Breast epithelium (tissue), 4 donors: ENCODE measurements at regions not wholly inside any gene's neighbourhood (a gene's known extent, or its start where the extent isn't known, plus 50 kb on each side); places are given as distances from the start of the nearest gene placed in this dataset.

Experiments
- DNase-seq, 2 donors: peaks; one replicate each; pipeline ENCODE4 v3.0.0-alpha.2; 2019; ENCODE audit warnings: low spot score in 2 of 2
- H3K27ac ChIP-seq, 2 donors: fragments of 200-600 bp; sonication (generic) in 1 of 2; one replicate each; pipeline ENCODE4 v1.5.1; 2016 to 2019; ENCODE audit warnings: mild to moderate bottlenecking in 1 of 2
- H3K27me3 ChIP-seq, 2 donors: fragments of 200-600 bp; sonication (generic) in 1 of 2; one replicate each; pipeline versions ENCODE4 v1.5.1 to v1.6.0; 2017 to 2019; ENCODE audit warnings: control low read depth in 1 of 2, mild to moderate bottlenecking in 1 of 2
- H3K36me3 ChIP-seq: fragments of 200-600 bp; one replicate; pipeline ENCODE4 v1.5.1; 2019
- H3K4me1 ChIP-seq, 2 donors: fragments of 200-600 bp; sonication (generic); one replicate each; pipeline ENCODE4 v1.5.1; 2016 to 2019; ENCODE audit warnings: control low read depth in 1 of 2
- H3K4me3 ChIP-seq, 3 donors: fragments of 200-600 bp; sonication (generic); 1 replicate in 2 of 3; 2 replicates in 1 of 3; pipeline ENCODE4 v1.5.1; 2016 to 2019; ENCODE audit warnings: mild to moderate bottlenecking in 3 of 3, moderate library complexity in 2 of 3
- H3K9me3 ChIP-seq, 2 donors: fragments of 200-600 bp; sonication (generic) in 1 of 2; one replicate each; pipeline ENCODE4 v1.5.1; 2016 to 2019; ENCODE audit warnings: control low read depth in 1 of 2
- CTCF ChIP-seq, 3 donors: fragments of 450-650 bp; IDR thresholded peaks; one replicate each; pipeline ENCODE4 v1.5.1; 2016 to 2017; ENCODE audit warnings: antibody characterized with exemption in 3 of 3, mild to moderate bottlenecking in 3 of 3, moderate library complexity in 3 of 3
- POLR2A ChIP-seq: fragments of 450-650 bp; IDR thresholded peaks from one replicate; pipeline ENCODE4 v1.6.1; 2016; ENCODE audit warnings: antibody characterized with exemption, mild to moderate bottlenecking, moderate library complexity
- POLR2AphosphoS5 ChIP-seq, 3 donors: sonication (generic); formaldehyde crosslinking; IDR thresholded peaks; one replicate each; pipeline ENCODE4 v1.6.1; 2017; ENCODE audit warnings: antibody characterized with exemption in 3 of 3
- intact Hi-C: fragments of 100-400 bp; cut with DNase I; formaldehyde crosslinking; loops from one replicate; pipeline ENCODE4 v1.15.1; 2023; ENCODE audit warnings: low total_unique reads

GRCh38 chr10:105758209-105758998 is 1117.3 kb downstream of the SORCS3 start:
- intact Hi-C loops, result no loop called here
- TF ChIP-seq CTCF (IDR thresholded peaks at IDR 0.05) (no peak), POLR2A (no peak), POLR2AphosphoS5 (IDR thresholded peaks at IDR 0.05) (no peak)
- Histone ChIP-seq H3K36me3 (no peaks in the 10 kb centered on the region), H3K27me3 (no peaks in the 10 kb centered on the region), H3K27ac (no peak overlapping the region), H3K4me3 (no peak overlapping the region), H3K4me1 (no peaks in the 10 kb centered on the region), H3K9me3 (no peaks in the 10 kb centered on the region)
- DNase-seq, result no peak

- H3K9me3 ChIP-seq, result no peaks in the 10 kb centered on the region
- H3K36me3 ChIP-seq, result no peaks in the 10 kb centered on the region
- TF ChIP-seq CTCF (IDR thresholded peaks at IDR 0.05), result no peak
- no peak for TF ChIP-seq POLR2A
- no peak for TF ChIP-seq POLR2AphosphoS5 (IDR thresholded peaks at IDR 0.05)
- no peak overlapping the region for H3K27ac ChIP-seq
- no peak overlapping the region for H3K4me3 ChIP-seq
- H3K4me1 ChIP-seq, result no peaks in the 10 kb centered on the region
- no peak for DNase-seq
- no peaks in the 10 kb centered on the region for H3K27me3 ChIP-seq
- intact Hi-C loops, result no loop called here
These were observed 1116.2 kb downstream of the SORCS3 start for GRCh38 chr10:105757302-105757701.

GRCh38 chr10:105756386-105756785 is 1115.3 kb downstream of the SORCS3 start:
- no peak for DNase-seq
- Histone ChIP-seq H3K27ac (no peak overlapping the region), H3K4me3 (no peak overlapping the region), H3K36me3 (no peaks in the 10 kb centered on the region), H3K27me3 (no peaks in the 10 kb centered on the region), H3K9me3 (no peaks in the 10 kb centered on the region), H3K4me1 (no peaks in the 10 kb centered on the region)
- TF ChIP-seq POLR2A, result no peak
- TF ChIP-seq POLR2AphosphoS5 (IDR thresholded peaks at IDR 0.05), result no peak
- no peak for TF ChIP-seq CTCF (IDR thresholded peaks at IDR 0.05)
- intact Hi-C loops, result no loop called here

GRCh38 chr10:105751688-105752087 is 1110.6 kb downstream of the SORCS3 start:
- Histone ChIP-seq H3K36me3 (no peaks in the 10 kb centered on the region), H3K9me3 (no peaks in the 10 kb centered on the region), H3K27ac (no peak overlapping the region), H3K27me3 (no peaks in the 10 kb centered on the region), H3K4me1 (no peaks in the 10 kb centered on the region), H3K4me3 (no peak overlapping the region)
- intact Hi-C loops, result no loop called here
- DNase-seq, result no peak
- TF ChIP-seq CTCF (IDR thresholded peaks at IDR 0.05) (no peak), POLR2AphosphoS5 (IDR thresholded peaks at IDR 0.05) (no peak), POLR2A (no peak)

GRCh38 chr10:105745596-105746148 is 1104.6 kb downstream of the SORCS3 start:
- no peak for DNase-seq
- intact Hi-C loops, result no loop called here
- no peak for TF ChIP-seq POLR2A
- TF ChIP-seq CTCF (IDR thresholded peaks at IDR 0.05), result no peak
- no peak for TF ChIP-seq POLR2AphosphoS5 (IDR thresholded peaks at IDR 0.05)

More at GRCh38 chr10:105745596-105746148, 1104.6 kb downstream of the SORCS3 start:
- no peak overlapping the region for H3K4me3 ChIP-seq
- no peaks in the 10 kb centered on the region for H3K9me3 ChIP-seq
- no peaks in the 10 kb centered on the region for H3K27me3 ChIP-seq
- no peak overlapping the region for H3K27ac ChIP-seq
- peaks cover 0 to 4% of the 10 kb centered on the region in 2 donors for H3K4me1 ChIP-seq
- H3K36me3 ChIP-seq, result no peaks in the 10 kb centered on the region
